ENCODE measurements at regions not wholly inside any gene's neighbourhood (a gene's known extent, or its start where the extent isn't known, plus 50 kb on each side); places are given as distances from the start of the nearest gene placed in this dataset.

DNA sequence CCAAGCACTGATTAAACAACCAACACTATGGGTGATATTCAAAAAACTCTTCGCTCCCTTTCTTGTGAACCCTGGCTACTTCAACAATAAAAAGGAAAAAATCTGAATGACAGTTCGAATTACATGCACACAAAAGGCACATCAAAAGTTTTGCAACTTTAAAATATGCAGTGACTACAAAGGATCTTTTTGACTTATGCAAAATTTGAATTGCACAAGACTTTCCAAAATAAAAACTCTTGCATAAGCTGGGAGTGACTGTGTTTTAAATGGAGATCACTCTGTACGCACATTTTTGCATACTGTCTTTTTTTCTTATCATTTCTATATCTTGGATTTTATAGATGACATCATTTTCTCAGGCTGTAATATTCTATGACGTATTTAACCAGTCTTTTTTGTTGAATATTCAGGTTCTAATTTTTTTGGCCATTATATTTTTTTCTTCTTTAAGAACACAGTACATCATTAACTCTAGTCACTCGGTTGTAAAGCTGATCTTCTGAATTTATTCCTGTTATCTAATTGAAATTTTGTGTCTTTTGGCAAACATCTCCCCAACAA, 667.6 kb upstream of the TBX3 start:
- Histone ChIP-seq H3K36me3 (ENCODE audit: insufficient read depth, low read length) (no peaks in the 10 kb centered on the region), H3K9me3 (ENCODE audit: low read length) (no peaks in the 10 kb centered on the region), H3K9ac (ENCODE audit: low read length) (no peak overlapping the region), H4K20me1 (ENCODE audit: insufficient read depth) (no peaks in the 10 kb centered on the region), H3K27me3 (ENCODE audit: insufficient read depth, low read depth, low read length) (no peaks in the 10 kb centered on the region), H2AFZ (ENCODE audit: low read depth, low read length) (no peak overlapping the region), H3K9me2 (ENCODE audit: insufficient read depth, low read length) (no peaks in the 10 kb centered on the region), H3K4me2 (ENCODE audit: low read length) (no peak overlapping the region), H3K4me3 (ENCODE audit: low read length) (no peak overlapping the region), H3K79me2 (replicated peaks; ENCODE audit: insufficient read depth, low read length) (no peaks in the 10 kb centered on the region), H3K27ac (ENCODE audit: low read length) (no peak overlapping the region), H3F3A (ENCODE audit: insufficient read depth, low read length, poor library complexity, severe bottlenecking) (no peaks in the 10 kb centered on the region)
- TF ChIP-seq RAD21 (conservative IDR thresholded peaks at IDR 0.05) (no peak), POLR2AphosphoS5 (IDR thresholded peaks at IDR 0.05) (no peak), MXI1 (conservative IDR thresholded peaks at IDR 0.05; ENCODE audit: poor library complexity, severe bottlenecking) (no peak), EP300 (conservative IDR thresholded peaks at IDR 0.05; ENCODE audit: poor library complexity, severe bottlenecking) (no peak), TAF1 (IDR thresholded peaks at IDR 0.05; ENCODE audit: low read depth) (no peak), EZH2 (IDR thresholded peaks at IDR 0.05; ENCODE audit: borderline replicate concordance, insufficient read depth, low read length, poor library complexity, severe bottlenecking) (no peak), SMC3 (conservative IDR thresholded peaks at IDR 0.05; ENCODE audit: poor library complexity) (no peak)
- TF ChIP-seq, protein P1, sequence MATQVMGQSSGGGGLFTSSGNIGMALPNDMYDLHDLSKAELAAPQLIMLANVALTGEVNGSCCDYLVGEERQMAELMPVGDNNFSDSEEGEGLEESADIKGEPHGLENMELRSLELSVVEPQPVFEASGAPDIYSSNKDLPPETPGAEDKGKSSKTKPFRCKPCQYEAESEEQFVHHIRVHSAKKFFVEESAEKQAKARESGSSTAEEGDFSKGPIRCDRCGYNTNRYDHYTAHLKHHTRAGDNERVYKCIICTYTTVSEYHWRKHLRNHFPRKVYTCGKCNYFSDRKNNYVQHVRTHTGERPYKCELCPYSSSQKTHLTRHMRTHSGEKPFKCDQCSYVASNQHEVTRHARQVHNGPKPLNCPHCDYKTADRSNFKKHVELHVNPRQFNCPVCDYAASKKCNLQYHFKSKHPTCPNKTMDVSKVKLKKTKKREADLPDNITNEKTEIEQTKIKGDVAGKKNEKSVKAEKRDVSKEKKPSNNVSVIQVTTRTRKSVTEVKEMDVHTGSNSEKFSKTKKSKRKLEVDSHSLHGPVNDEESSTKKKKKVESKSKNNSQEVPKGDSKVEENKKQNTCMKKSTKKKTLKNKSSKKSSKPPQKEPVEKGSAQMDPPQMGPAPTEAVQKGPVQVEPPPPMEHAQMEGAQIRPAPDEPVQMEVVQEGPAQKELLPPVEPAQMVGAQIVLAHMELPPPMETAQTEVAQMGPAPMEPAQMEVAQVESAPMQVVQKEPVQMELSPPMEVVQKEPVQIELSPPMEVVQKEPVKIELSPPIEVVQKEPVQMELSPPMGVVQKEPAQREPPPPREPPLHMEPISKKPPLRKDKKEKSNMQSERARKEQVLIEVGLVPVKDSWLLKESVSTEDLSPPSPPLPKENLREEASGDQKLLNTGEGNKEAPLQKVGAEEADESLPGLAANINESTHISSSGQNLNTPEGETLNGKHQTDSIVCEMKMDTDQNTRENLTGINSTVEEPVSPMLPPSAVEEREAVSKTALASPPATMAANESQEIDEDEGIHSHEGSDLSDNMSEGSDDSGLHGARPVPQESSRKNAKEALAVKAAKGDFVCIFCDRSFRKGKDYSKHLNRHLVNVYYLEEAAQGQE (IDR thresholded peaks at IDR 0.05; ENCODE audit: borderline replicate concordance): no peak
- TF ChIP-seq, protein P2, sequence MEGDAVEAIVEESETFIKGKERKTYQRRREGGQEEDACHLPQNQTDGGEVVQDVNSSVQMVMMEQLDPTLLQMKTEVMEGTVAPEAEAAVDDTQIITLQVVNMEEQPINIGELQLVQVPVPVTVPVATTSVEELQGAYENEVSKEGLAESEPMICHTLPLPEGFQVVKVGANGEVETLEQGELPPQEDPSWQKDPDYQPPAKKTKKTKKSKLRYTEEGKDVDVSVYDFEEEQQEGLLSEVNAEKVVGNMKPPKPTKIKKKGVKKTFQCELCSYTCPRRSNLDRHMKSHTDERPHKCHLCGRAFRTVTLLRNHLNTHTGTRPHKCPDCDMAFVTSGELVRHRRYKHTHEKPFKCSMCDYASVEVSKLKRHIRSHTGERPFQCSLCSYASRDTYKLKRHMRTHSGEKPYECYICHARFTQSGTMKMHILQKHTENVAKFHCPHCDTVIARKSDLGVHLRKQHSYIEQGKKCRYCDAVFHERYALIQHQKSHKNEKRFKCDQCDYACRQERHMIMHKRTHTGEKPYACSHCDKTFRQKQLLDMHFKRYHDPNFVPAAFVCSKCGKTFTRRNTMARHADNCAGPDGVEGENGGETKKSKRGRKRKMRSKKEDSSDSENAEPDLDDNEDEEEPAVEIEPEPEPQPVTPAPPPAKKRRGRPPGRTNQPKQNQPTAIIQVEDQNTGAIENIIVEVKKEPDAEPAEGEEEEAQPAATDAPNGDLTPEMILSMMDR (IDR thresholded peaks at IDR 0.05; ENCODE audit: poor library complexity, severe bottlenecking): no peak

DNA sequence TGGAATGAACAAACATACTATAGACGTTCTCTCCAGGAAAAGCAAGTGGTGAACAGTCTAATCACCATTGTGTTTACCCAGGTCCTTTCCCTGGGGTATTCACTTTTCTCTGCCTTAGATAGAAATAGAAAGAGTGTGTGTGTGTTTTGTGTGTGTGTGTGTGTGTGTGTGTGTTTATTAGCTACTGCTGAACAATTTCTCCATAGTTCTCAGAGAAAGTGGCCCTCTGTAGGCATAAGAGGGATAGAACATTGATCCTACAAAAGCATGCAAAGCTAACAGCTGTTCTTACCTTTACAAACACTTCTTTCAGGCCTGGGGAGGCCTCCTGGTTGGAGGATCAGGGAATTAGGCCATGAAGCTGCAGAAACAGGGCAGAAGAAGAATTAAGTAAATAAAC, 665.7 kb upstream of the TBX3 start:
- no peaks in the 10 kb centered on the region for H3K36me3 ChIP-seq (ENCODE audit: insufficient read depth, low read length)
- H3K4me2 ChIP-seq (ENCODE audit: low read length): no peak overlapping the region
- H2AFZ ChIP-seq (ENCODE audit: low read depth, low read length): no peak overlapping the region
- no peaks in the 10 kb centered on the region for H3K27me3 ChIP-seq (ENCODE audit: insufficient read depth, low read depth, low read length)
- H3K4me3 ChIP-seq (ENCODE audit: low read length): no peak overlapping the region
- no peaks in the 10 kb centered on the region for H3K9me3 ChIP-seq (ENCODE audit: low read length)
- H3K9ac ChIP-seq (ENCODE audit: low read length): no peak overlapping the region
- no peak for TF ChIP-seq TAF1 (IDR thresholded peaks at IDR 0.05; ENCODE audit: low read depth)
- TF ChIP-seq EP300 (conservative IDR thresholded peaks at IDR 0.05; ENCODE audit: poor library complexity, severe bottlenecking): no peak
- TF ChIP-seq, protein P2 (IDR thresholded peaks at IDR 0.05; ENCODE audit: poor library complexity, severe bottlenecking): no peak
- H3K79me2 ChIP-seq (replicated peaks; ENCODE audit: insufficient read depth, low read length): no peaks in the 10 kb centered on the region
- H3F3A ChIP-seq (ENCODE audit: insufficient read depth, low read length, poor library complexity, severe bottlenecking): no peaks in the 10 kb centered on the region
- H3K27ac ChIP-seq (ENCODE audit: low read length): no peak overlapping the region
- H4K20me1 ChIP-seq (ENCODE audit: insufficient read depth): no peaks in the 10 kb centered on the region
- no peaks in the 10 kb centered on the region for H3K9me2 ChIP-seq (ENCODE audit: insufficient read depth, low read length)
